ENCODE measurements at regions not wholly inside any gene's neighbourhood (a gene's known extent, or its start where the extent isn't known, plus 50 kb on each side); places are given as distances from the start of the nearest gene placed in this dataset.

- H3K36me3 Mint-ChIP-seq (ENCODE audit: low read depth) = no peaks in the 10 kb centered on the region
- H3K4me3 Mint-ChIP-seq = no peak overlapping the region
- DNase-seq (no peak), ATAC-seq (ENCODE audit: poor library complexity) (no peak)
- ChIA-PET POLR2A (no interaction called here), CTCF (no interaction called here)
- no peaks in the 10 kb centered on the region for H3K9me3 Mint-ChIP-seq
- Histone ChIP-seq H3K4me3 (ENCODE audit: low read length) (no peak overlapping the region), H3K4me1 (ENCODE audit: insufficient read depth, low read length) (no peaks in the 10 kb centered on the region), H3K9me3 (ENCODE audit: control insufficient read depth in 1 of 2, insufficient read depth in 1 of 2, low read length in 2 of 2) (no peaks in the 10 kb centered on the region), H3K36me3 (ENCODE audit: insufficient read depth, low read length) (no peaks in the 10 kb centered on the region), H3K27me3 (ENCODE audit: control insufficient read depth in 1 of 2, insufficient read depth in 2 of 2, low read length in 2 of 2) (no peaks in the 10 kb centered on the region), H3K27ac (ENCODE audit: low read depth in 1 of 2, low read length in 2 of 2) (no peak overlapping the region)
- intact Hi-C loops (cut with DNase I, micrococcal nuclease) = no loop called here
- TF ChIP-seq CTCF (IDR thresholded peaks at IDR 0.05) = no peak
- no peak overlapping the region for H3K27ac Mint-ChIP-seq
- peaks cover 4% of the 10 kb centered on the region for H3K27me3 Mint-ChIP-seq
- H3K4me1 Mint-ChIP-seq (ENCODE audit: low read depth) = peaks cover 4% of the 10 kb centered on the region
Observed at GRCh38 chr7:21996641-21997040, 50.9 kb upstream of the CDCA7L start.
